ENCODE measurements at regions not wholly inside any gene's neighbourhood (a gene's known extent, or its start where the extent isn't known, plus 50 kb on each side); places are given as distances from the start of the nearest gene placed in this dataset.

GRCh38 chr2:62369541-62370202 is 136.3 kb downstream of the TMEM17 start:
- H3K4me3 ChIP-seq: no peak overlapping the region
- peaks cover 12 to 35% (median 22%) of the 10 kb centered on the region in 11 experiments for H3K9me3 ChIP-seq (replicated peaks in 1 of 11)
- H3K4me1 ChIP-seq: peaks cover 4 to 7% (median 6%) of the 10 kb centered on the region in 10 experiments; a peak in 15 of 20 replicates
- H4K20me1 ChIP-seq: no peaks in the 10 kb centered on the region
- H3K9ac ChIP-seq: no peak overlapping the region
- H3K27me3 ChIP-seq: no peaks in the 10 kb centered on the region
- no peaks in the 10 kb centered on the region for H3K36me3 ChIP-seq
- no peak for TF ChIP-seq Cebpa-rat (IDR thresholded peaks at IDR 0.05)
- H3K27ac ChIP-seq: no peak overlapping the region
- no peak overlapping the region for H3K4me2 ChIP-seq

GRCh38 chr2:62364791-62365528 is 141.0 kb downstream of the TMEM17 start:
- H3K9me3 ChIP-seq (replicated peaks in 1 of 11): peaks cover 5 to 22% (median 13%) of the 10 kb centered on the region in 11 experiments; a peak in 17 of 22 replicates
- H3K36me3 ChIP-seq: no peaks in the 10 kb centered on the region
- H3K27ac ChIP-seq: no peak overlapping the region
- no peak for TF ChIP-seq Cebpa-rat (IDR thresholded peaks at IDR 0.05)
- no peak overlapping the region; a peak in 1 of 22 replicates for H3K9ac ChIP-seq
- no peaks in the 10 kb centered on the region for H3K27me3 ChIP-seq
- H3K4me1 ChIP-seq: peaks cover 4 to 15% (median 9%) of the 10 kb centered on the region in 10 experiments; a peak in 15 of 20 replicates
- H3K4me2 ChIP-seq: peak overlapping the region in 7 of 11 experiments; percentile 15 to 53 (median 42); a peak in 8 of 22 replicates
- no peak overlapping the region for H3K4me3 ChIP-seq
- H4K20me1 ChIP-seq: no peaks in the 10 kb centered on the region

GRCh38 chr2:62363166-62363565 is 142.8 kb downstream of the TMEM17 start:
- Histone ChIP-seq H3K27me3 (no peaks in the 10 kb centered on the region), H3K9me3 (replicated peaks in 1 of 11) (peaks cover 5 to 15% (median 10%) of the 10 kb centered on the region in 11 experiments; a peak in 16 of 22 replicates), H3K4me1 (peaks cover 4 to 15% (median 9%) of the 10 kb centered on the region in 10 experiments; a peak in 15 of 20 replicates), H3K36me3 (no peaks in the 10 kb centered on the region), H4K20me1 (no peaks in the 10 kb centered on the region), H3K4me2 (no peak overlapping the region), H3K9ac (no peak overlapping the region), H3K4me3 (no peak overlapping the region), H3K27ac (no peak overlapping the region)
- TF ChIP-seq Cebpa-rat (IDR thresholded peaks at IDR 0.05): no peak

GRCh38 chr2:62362561-62362960 is 143.4 kb downstream of the TMEM17 start:
- no peak overlapping the region for H3K4me2 ChIP-seq
- no peaks in the 10 kb centered on the region for H3K36me3 ChIP-seq
- peaks cover 0 to 15% (median 9%) of the 10 kb centered on the region in 10 experiments; a peak in 14 of 20 replicates for H3K4me1 ChIP-seq
- no peaks in the 10 kb centered on the region for H3K27me3 ChIP-seq
- no peak overlapping the region for H3K9ac ChIP-seq
- no peak overlapping the region for H3K4me3 ChIP-seq
- no peak overlapping the region for H3K27ac ChIP-seq
- peaks cover 5 to 15% (median 10%) of the 10 kb centered on the region in 11 experiments; a peak in 16 of 22 replicates for H3K9me3 ChIP-seq (replicated peaks in 1 of 11)
- no peak for TF ChIP-seq Cebpa-rat (IDR thresholded peaks at IDR 0.05)
- H4K20me1 ChIP-seq: no peaks in the 10 kb centered on the region

- Histone ChIP-seq H3K27me3 (no peaks in the 10 kb centered on the region), H3K4me1 (peaks cover 0 to 15% (median 9%) of the 10 kb centered on the region in 10 experiments; a peak in 14 of 20 replicates), H4K20me1 (no peaks in the 10 kb centered on the region), H3K9ac (no peak overlapping the region), H3K36me3 (no peaks in the 10 kb centered on the region), H3K9me3 (replicated peaks in 1 of 11) (peaks cover 5 to 15% (median 10%) of the 10 kb centered on the region in 11 experiments; a peak in 16 of 22 replicates), H3K27ac (no peak overlapping the region), H3K4me3 (no peak overlapping the region), H3K4me2 (no peak overlapping the region)
- TF ChIP-seq Cebpa-rat (IDR thresholded peaks at IDR 0.05): peak in 7 of 11 experiments; percentile 25 to 78 (median 68); a peak in 10 of 22 replicates
These were observed 144.0 kb downstream of the TMEM17 start for GRCh38 chr2:62361964-62362363.

GRCh38 chr2:62354771-62355561 is 151.0 kb downstream of the TMEM17 start:
- no peak for TF ChIP-seq Cebpa-rat (IDR thresholded peaks at IDR 0.05)
- no peaks in the 10 kb centered on the region for H4K20me1 ChIP-seq
- no peak overlapping the region for H3K4me2 ChIP-seq
- peaks cover 0 to 13% (median 9%) of the 10 kb centered on the region in 11 experiments; a peak in 10 of 22 replicates for H3K9me3 ChIP-seq (replicated peaks in 1 of 11)
- no peak overlapping the region for H3K9ac ChIP-seq
- H3K27me3 ChIP-seq: no peaks in the 10 kb centered on the region
- H3K36me3 ChIP-seq: no peaks in the 10 kb centered on the region
- H3K27ac ChIP-seq: no peak overlapping the region
- no peak overlapping the region for H3K4me3 ChIP-seq
- H3K4me1 ChIP-seq: no peaks in the 10 kb centered on the region

GRCh38 chr2:62352031-62352430 is 154.0 kb downstream of the TMEM17 start:
- no peak overlapping the region for H3K4me2 ChIP-seq
- H3K9me3 ChIP-seq (replicated peaks in 1 of 11): peaks cover 0 to 13% (median 9%) of the 10 kb centered on the region in 11 experiments; a peak in 10 of 22 replicates
- no peak overlapping the region for H3K9ac ChIP-seq
- no peak overlapping the region for H3K27ac ChIP-seq
- no peaks in the 10 kb centered on the region for H3K4me1 ChIP-seq
- no peaks in the 10 kb centered on the region for H3K27me3 ChIP-seq
- H3K4me3 ChIP-seq: no peak overlapping the region
- no peaks in the 10 kb centered on the region for H3K36me3 ChIP-seq
- no peak for TF ChIP-seq Cebpa-rat (IDR thresholded peaks at IDR 0.05)
- H4K20me1 ChIP-seq: no peaks in the 10 kb centered on the region

GRCh38 chr2:62349788-62350187 is 153.9 kb downstream of the B3GNT2 start:
- no peak for TF ChIP-seq Cebpa-rat (IDR thresholded peaks at IDR 0.05)
- no peaks in the 10 kb centered on the region for H4K20me1 ChIP-seq
- no peaks in the 10 kb centered on the region for H3K27me3 ChIP-seq
- peaks cover 0 to under 1% (median 0%) of the 10 kb centered on the region in 10 experiments; a peak in 2 of 20 replicates for H3K4me1 ChIP-seq
- peaks cover 0 to 16% (median 9%) of the 10 kb centered on the region in 11 experiments; a peak in 11 of 22 replicates for H3K9me3 ChIP-seq (replicated peaks in 1 of 11)
- H3K4me2 ChIP-seq: no peak overlapping the region
- no peak overlapping the region for H3K9ac ChIP-seq
- no peaks in the 10 kb centered on the region for H3K36me3 ChIP-seq
- H3K4me3 ChIP-seq: no peak overlapping the region
- H3K27ac ChIP-seq: no peak overlapping the region

Measured in BLaER1 treated with 17β-estradiol and CSF1 and Interleukin-3, amounts not matched to agents 10 nM and 100 nM (cell line).